Smooth muscle cell (in vitro differentiated cells): ENCODE measurements at regions not wholly inside any gene's neighbourhood (a gene's known extent, or its start where the extent isn't known, plus 50 kb on each side); places are given as distances from the start of the nearest gene placed in this dataset.

ENCODE experiments used
- DNase-seq: peaks from one replicate; lab custom pipeline; 2025; ENCODE audit not compliant: unreplicated experiment; lab: John Stamatoyannopoulos, UW
- H2AFZ ChIP-seq: fragments of 200-600 bp; sonication (generic); 2 replicates; pipeline ENCODE4 v1.6.0; 2016; ENCODE audit warnings: antibody characterized with exemption, low read depth, mild to moderate bottlenecking
- H3F3A ChIP-seq: fragments of 200-600 bp; sonication (generic); 2 replicates; pipeline ENCODE4 v1.6.0; 2017; ENCODE audit warnings: antibody characterized with exemption, low read depth
- H3K27ac ChIP-seq: fragments of 200-600 bp; sonication (generic); 2 replicates; pipeline ENCODE4 v1.5.1; 2016; ENCODE audit warnings: low read depth, mild to moderate bottlenecking
- H3K27me3 ChIP-seq: fragments of 200-600 bp; sonication (generic); 2 replicates; pipeline ENCODE4 v1.6.1; 2016; ENCODE audit warnings: low read depth, mild to moderate bottlenecking
- H3K36me3 ChIP-seq: fragments of 200-600 bp; sonication (generic); 2 replicates; pipeline ENCODE4 v1.5.1; 2016; ENCODE audit warnings: low read depth
- H3K4me1 ChIP-seq: fragments of 200-600 bp; sonication (generic); 2 replicates; pipeline ENCODE4 v1.5.1; 2016; ENCODE audit warnings: low read depth
- H3K4me2 ChIP-seq: fragments of 200-600 bp; sonication (generic); 2 replicates; pipeline ENCODE4 v1.6.0; 2016; ENCODE audit warnings: mild to moderate bottlenecking
- H3K4me3 ChIP-seq: fragments of 200-600 bp; sonication (generic); 2 replicates; pipeline ENCODE4 v1.5.1; 2016; ENCODE audit warnings: mild to moderate bottlenecking
- H3K79me2 ChIP-seq: fragments of 200-600 bp; sonication (generic); 2 replicates; pipeline ENCODE4 v1.6.0; 2016; ENCODE audit warnings: low read depth, mild to moderate bottlenecking
- H3K9ac ChIP-seq: fragments of 200-600 bp; sonication (generic); 2 replicates; pipeline ENCODE4 v1.6.0; 2016; ENCODE audit warnings: low read depth
- H3K9me3 ChIP-seq: fragments of 200-600 bp; sonication (generic); replicated peaks from 2 replicates; pipeline ENCODE4 v1.5.1; 2016; ENCODE audit warnings: low read depth
- H4K20me1 ChIP-seq: fragments of 200-600 bp; sonication (generic); 2 replicates; pipeline ENCODE4 v1.6.0; 2016; ENCODE audit warnings: low read depth
- CTCF ChIP-seq: fragments of 200-600 bp; sonication (generic); IDR thresholded peaks from 2 replicates; pipeline ENCODE4 v1.5.1; 2017; ENCODE audit warnings: borderline replicate concordance, mild to moderate bottlenecking, antibody characterized with exemption; ENCODE audit not compliant: insufficient read depth, poor library complexity, severe bottlenecking
- WGBS: methylation state at CpG from one replicate; pipeline ENCODE4 v1.1.7; 2016; ENCODE audit warnings: low lambda C conversion rate; 5-methylcytosine and 5-hydroxymethylcytosine counted together

GRCh38 chr3:193777524-193777923, 184.5 kb downstream of the OPA1 start:
- H3K27ac ChIP-seq: no peak overlapping the region
- H3K4me3 ChIP-seq: no peak overlapping the region
- no peaks in the 10 kb centered on the region for H3K27me3 ChIP-seq
- DNase-seq: no peak
- peaks cover 52% of the 10 kb centered on the region for H3K4me1 ChIP-seq
- H3F3A ChIP-seq: peaks cover 17% of the 10 kb centered on the region
- no peak overlapping the region for H3K4me2 ChIP-seq
- 65% methylated on average over 9 of the region's 9 CpGs for WGBS
- no peak overlapping the region for H3K9ac ChIP-seq
- no peak for TF ChIP-seq CTCF
- H3K79me2 ChIP-seq: no peaks in the 10 kb centered on the region
- no peak overlapping the region for H2AFZ ChIP-seq
- H3K9me3 ChIP-seq: no peaks in the 10 kb centered on the region
- H3K36me3 ChIP-seq: no peaks in the 10 kb centered on the region
- no peaks in the 10 kb centered on the region for H4K20me1 ChIP-seq

GRCh38 chr3:193778676-193779075, 185.7 kb downstream of the OPA1 start:
- 91% methylated on average over 10 of the region's 10 CpGs for WGBS
- DNase-seq: no peak
- H3K27me3 ChIP-seq: no peaks in the 10 kb centered on the region

GRCh38 chr3:193779933-193780332, 186.9 kb downstream of the OPA1 start:
- no peak overlapping the region for H3K4me2 ChIP-seq
- H3K9ac ChIP-seq: no peak overlapping the region
- DNase-seq: no peak
- no peak overlapping the region for H3K27ac ChIP-seq
- peaks cover 20% of the 10 kb centered on the region for H3F3A ChIP-seq
- no peak for TF ChIP-seq CTCF
- H2AFZ ChIP-seq: no peak overlapping the region
- no peaks in the 10 kb centered on the region for H4K20me1 ChIP-seq
- peaks cover 50% of the 10 kb centered on the region for H3K4me1 ChIP-seq
- WGBS: 56% methylated on average over 6 of the region's 6 CpGs
- H3K27me3 ChIP-seq: no peaks in the 10 kb centered on the region
- H3K9me3 ChIP-seq: no peaks in the 10 kb centered on the region
- no peaks in the 10 kb centered on the region for H3K79me2 ChIP-seq
- no peaks in the 10 kb centered on the region for H3K36me3 ChIP-seq
- no peak overlapping the region for H3K4me3 ChIP-seq

More at GRCh38 chr3:193778676-193779075, 185.7 kb downstream of the OPA1 start:
- Histone ChIP-seq H3F3A (peaks cover 20% of the 10 kb centered on the region), H3K4me2 (no peak overlapping the region), H3K4me3 (no peak overlapping the region), H3K27ac (no peak overlapping the region), H4K20me1 (no peaks in the 10 kb centered on the region), H3K9ac (no peak overlapping the region), H2AFZ (no peak overlapping the region), H3K36me3 (no peaks in the 10 kb centered on the region), H3K4me1 (peaks cover 56% of the 10 kb centered on the region), H3K79me2 (no peaks in the 10 kb centered on the region), H3K9me3 (no peaks in the 10 kb centered on the region)
- no peak for TF ChIP-seq CTCF

GRCh38 chr3:193780397-193780796, 187.4 kb downstream of the OPA1 start:
- no peak for TF ChIP-seq CTCF
- Histone ChIP-seq H3K4me3 (no peak overlapping the region), H3K4me1 (peaks cover 45% of the 10 kb centered on the region), H3K27ac (no peak overlapping the region), H3K27me3 (no peaks in the 10 kb centered on the region), H3K79me2 (no peaks in the 10 kb centered on the region), H3K9ac (no peak overlapping the region), H2AFZ (no peak overlapping the region), H3K4me2 (peak overlapping the region; percentile 34), H4K20me1 (no peaks in the 10 kb centered on the region), H3K36me3 (no peaks in the 10 kb centered on the region), H3K9me3 (no peaks in the 10 kb centered on the region), H3F3A (peaks cover 20% of the 10 kb centered on the region)
- WGBS: 15% methylated on average over 8 of the region's 8 CpGs
- DNase-seq: no peak
